ENCODE measurements at regions not wholly inside any gene's neighbourhood (a gene's known extent, or its start where the extent isn't known, plus 50 kb on each side); places are given as distances from the start of the nearest gene placed in this dataset.

DNA sequence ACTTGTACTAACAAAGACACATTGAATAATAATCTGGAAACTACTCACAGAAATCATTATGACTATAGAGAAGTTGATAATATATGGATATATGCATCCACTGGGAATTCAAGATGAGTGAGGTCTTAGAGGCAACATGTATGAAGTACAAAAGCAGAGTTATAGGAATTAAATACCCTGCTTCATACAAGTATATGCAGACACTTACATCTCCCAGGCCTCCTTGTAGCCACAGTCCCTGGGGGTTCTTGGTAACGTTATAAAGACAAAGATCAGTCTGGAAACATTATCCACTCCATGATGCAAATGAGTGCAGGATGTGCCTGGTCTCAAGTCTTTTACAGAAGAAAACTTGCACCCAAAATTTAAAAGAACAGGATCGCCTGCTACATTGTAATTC is 92.4 kb upstream of the ANXA1 start:
- TF ChIP-seq, protein P1, sequence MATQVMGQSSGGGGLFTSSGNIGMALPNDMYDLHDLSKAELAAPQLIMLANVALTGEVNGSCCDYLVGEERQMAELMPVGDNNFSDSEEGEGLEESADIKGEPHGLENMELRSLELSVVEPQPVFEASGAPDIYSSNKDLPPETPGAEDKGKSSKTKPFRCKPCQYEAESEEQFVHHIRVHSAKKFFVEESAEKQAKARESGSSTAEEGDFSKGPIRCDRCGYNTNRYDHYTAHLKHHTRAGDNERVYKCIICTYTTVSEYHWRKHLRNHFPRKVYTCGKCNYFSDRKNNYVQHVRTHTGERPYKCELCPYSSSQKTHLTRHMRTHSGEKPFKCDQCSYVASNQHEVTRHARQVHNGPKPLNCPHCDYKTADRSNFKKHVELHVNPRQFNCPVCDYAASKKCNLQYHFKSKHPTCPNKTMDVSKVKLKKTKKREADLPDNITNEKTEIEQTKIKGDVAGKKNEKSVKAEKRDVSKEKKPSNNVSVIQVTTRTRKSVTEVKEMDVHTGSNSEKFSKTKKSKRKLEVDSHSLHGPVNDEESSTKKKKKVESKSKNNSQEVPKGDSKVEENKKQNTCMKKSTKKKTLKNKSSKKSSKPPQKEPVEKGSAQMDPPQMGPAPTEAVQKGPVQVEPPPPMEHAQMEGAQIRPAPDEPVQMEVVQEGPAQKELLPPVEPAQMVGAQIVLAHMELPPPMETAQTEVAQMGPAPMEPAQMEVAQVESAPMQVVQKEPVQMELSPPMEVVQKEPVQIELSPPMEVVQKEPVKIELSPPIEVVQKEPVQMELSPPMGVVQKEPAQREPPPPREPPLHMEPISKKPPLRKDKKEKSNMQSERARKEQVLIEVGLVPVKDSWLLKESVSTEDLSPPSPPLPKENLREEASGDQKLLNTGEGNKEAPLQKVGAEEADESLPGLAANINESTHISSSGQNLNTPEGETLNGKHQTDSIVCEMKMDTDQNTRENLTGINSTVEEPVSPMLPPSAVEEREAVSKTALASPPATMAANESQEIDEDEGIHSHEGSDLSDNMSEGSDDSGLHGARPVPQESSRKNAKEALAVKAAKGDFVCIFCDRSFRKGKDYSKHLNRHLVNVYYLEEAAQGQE (IDR thresholded peaks at IDR 0.05; ENCODE audit: insufficient read depth in 1 of 2, low read depth in 2 of 2, low read length in 1 of 2): no peak
- TF ChIP-seq, protein P2, sequence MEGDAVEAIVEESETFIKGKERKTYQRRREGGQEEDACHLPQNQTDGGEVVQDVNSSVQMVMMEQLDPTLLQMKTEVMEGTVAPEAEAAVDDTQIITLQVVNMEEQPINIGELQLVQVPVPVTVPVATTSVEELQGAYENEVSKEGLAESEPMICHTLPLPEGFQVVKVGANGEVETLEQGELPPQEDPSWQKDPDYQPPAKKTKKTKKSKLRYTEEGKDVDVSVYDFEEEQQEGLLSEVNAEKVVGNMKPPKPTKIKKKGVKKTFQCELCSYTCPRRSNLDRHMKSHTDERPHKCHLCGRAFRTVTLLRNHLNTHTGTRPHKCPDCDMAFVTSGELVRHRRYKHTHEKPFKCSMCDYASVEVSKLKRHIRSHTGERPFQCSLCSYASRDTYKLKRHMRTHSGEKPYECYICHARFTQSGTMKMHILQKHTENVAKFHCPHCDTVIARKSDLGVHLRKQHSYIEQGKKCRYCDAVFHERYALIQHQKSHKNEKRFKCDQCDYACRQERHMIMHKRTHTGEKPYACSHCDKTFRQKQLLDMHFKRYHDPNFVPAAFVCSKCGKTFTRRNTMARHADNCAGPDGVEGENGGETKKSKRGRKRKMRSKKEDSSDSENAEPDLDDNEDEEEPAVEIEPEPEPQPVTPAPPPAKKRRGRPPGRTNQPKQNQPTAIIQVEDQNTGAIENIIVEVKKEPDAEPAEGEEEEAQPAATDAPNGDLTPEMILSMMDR (IDR thresholded peaks at IDR 0.05): no peak
- TF ChIP-seq SIN3A (IDR thresholded peaks at IDR 0.05; ENCODE audit: borderline replicate concordance, insufficient read depth, low read depth, low read length) (no peak), POLR2AphosphoS5 (IDR thresholded peaks at IDR 0.05; ENCODE audit: low read depth, low read length) (no peak), TCF7L2 (IDR thresholded peaks at IDR 0.05; ENCODE audit: low read depth, low read length) (no peak)

Data from Panc1 (cell line).